GM18502 (cell line): ENCODE measurements at regions not wholly inside any gene's neighbourhood (a gene's known extent, or its start where the extent isn't known, plus 50 kb on each side); places are given as distances from the start of the nearest gene placed in this dataset.

Experiments used
- ATAC-seq: cut with Tn5 transposase; IDR thresholded peaks from one replicate; pipeline ENCODE4 v1.9.1; 2021; ENCODE audit warnings: mild to moderate bottlenecking; ENCODE audit not compliant: unreplicated experiment, poor library complexity

DNA sequence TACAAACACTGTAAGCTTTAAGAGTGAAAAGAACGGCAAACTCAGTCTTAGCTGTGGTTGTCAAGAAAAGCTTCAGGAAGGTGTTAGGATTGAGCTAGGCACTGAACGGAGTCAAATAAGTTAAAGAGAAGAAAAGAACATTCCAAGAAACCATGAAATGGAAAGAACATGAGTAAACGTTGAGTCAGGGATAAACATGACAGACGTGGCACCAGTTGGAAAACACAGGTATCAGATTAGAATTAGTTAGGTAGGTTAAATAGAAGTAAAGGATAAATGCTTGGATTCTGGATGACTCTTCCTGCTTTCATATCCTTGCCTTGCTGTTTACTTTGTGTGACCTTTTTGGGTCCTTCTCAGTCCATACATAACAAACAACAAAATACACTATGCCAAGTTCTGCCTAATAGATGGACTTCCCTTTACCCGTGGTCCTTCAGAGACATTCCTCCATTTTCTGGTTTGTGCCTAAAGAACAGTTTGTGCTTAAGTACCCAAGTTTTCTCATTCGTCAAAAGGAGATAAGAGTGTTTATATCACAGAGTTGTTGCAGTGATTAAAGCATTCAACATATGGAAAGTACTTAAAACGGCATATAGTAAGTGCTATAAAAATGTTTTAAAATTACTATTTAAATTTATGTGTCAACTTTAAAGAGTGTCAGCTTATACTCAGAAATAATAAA lies 446.9 kb downstream of the TMA16 start:
- no peak for ATAC-seq

DNA sequence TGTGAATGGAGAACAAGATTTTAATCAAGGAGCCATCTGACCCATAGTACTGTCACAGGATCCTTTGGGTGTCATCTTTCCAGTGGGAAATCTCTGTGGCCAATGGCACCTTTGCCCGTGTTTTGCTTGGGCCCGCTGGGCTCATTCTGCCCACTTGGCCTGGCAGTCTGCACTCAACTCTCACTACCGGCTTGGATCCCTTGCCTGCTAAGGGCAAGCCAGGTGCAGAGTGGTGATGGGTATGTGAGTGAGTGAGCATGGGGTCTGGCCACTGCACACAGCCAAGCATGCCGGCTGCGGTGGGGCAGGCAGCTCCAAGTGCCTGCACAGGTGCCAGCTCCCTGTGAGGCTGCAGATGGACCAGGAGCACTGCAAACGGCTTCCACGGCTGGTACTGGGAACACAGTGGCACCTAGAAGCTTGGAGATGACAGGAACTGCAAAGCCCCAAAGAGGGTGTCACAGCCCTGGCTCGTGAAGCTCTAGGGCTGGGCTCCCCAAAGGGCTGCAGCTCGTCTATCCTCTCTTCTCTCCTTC lies 454.5 kb downstream of the TMA16 start:
- ATAC-seq, result no peak

DNA sequence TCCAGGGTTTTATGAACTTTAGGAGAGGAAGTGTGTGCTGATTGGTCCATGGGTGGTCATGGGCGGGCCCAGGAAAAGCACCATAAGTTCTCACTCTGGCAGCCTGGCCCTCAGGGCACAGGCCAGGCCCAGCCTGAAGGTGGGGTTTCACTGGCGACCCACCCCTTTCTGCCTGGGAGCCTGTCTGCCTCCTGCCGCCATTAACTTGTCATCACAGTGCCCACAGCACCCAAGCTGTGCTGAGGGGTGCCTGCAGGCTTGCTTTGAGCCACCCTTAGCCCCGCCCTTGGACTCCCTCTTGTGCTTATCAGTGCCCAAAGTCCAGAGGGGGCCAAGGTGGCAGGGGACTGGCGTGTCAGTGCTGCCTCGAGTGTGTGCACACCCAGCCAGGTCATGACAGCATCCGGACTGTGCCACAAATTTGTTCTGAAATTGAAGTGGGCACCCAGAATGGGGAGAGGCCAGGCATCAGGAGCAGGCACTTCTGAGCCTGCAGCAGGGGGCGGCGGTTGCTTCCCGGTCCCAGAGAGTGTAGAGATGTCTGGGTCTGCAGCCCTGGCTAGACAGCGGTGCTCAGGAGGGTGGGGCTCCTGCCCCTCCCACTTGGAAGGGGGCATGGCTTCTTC lies 455.6 kb downstream of the TMA16 start:
- ATAC-seq, result peak; percentile 59

DNA sequence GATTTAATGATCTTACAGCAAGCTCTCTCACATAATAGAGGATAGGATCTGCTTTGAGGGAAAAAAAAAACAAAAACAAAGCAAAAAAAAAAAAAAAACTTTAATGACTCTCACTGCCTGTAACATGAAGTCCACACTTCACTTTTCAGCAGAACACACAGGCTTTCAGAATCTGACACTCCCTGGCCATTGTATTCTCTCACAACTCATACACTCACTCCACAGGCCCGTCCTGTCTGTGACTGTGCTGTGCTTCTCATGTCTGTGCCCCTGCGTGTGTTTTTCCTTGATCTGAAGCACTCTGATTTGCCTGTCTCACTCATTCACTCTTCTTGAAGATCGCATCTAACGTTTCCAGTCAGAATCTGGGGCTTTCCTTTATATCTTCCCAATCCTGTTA lies 460.8 kb downstream of the TMA16 start:
- no peak for ATAC-seq

DNA sequence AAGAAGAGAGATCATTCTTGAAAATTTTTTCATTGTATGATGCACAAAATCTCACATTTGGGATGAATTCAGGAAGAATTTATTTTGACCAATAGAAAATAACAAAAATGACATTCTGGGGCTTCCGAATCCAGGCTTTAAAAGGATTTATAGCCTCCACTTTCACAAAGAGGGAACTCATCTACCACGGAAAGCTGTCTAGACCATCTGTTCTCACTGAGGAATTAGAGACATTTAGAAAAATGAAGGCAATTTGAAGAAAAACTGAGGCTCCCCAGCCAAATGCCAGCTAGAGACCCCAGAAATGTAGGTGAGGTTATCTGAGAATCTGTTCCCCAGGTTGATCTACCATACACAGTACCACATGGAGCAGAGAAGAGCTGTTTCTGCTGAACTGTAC lies 464.3 kb downstream of the TMA16 start:
- no peak for ATAC-seq

DNA sequence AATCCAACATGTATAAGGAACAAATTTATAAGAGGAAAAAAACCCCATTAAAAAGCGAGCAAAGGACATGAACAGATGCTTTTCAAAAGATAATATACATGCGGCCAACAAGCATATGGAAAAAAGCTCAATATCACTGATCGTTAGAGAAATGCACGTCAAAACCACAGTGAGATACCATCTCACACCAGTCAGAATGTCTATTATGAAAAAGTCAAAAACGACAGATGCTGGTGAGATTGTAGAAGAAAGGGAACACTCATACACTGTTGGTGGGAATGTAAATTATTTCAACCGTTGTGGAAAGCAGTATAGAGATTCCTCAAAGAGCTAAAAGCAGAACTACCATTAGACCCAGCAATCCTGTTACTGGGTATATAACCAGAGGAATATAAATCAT lies 465.4 kb downstream of the TMA16 start:
- ATAC-seq, result no peak

DNA sequence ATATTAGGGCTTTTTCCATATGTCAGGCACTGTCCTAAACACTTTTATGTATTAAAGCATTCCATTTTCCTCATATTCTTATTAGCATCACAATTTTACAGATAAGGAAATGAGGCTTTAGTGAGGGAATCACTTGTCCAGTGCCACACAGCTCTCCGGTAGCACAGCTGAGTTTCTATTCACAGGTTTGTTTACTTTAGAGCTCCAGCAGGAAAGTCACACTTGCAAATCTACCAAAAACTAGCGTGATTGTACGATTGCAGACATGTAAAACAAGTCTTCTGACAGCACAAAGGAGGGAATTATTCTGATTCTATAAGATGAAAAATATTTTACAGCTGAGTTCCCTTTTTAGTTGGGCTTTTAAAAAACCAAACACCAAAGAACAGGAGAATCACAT lies 472.1 kb downstream of the TMA16 start:
- no peak for ATAC-seq

DNA sequence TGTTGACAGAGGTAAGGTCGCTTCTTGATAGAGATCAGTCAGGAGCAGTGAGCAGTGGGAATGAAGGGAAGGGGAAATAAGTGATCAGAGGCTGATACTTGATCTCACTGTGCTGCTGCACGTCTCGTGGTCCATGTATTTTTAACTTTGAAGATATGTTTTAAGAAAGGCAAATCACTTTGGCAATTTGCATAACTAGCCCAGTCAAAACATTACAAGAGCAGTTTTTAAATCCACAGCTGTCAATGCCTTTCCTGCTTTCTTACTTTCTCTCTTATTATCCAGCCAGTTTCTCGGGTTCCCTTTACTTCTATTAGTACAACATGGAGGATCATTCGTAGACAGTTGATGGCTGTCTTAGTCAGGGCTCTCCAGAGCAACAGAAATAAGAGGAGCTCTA lies 472.8 kb downstream of the TMA16 start:
- peak; percentile 73 for ATAC-seq

DNA sequence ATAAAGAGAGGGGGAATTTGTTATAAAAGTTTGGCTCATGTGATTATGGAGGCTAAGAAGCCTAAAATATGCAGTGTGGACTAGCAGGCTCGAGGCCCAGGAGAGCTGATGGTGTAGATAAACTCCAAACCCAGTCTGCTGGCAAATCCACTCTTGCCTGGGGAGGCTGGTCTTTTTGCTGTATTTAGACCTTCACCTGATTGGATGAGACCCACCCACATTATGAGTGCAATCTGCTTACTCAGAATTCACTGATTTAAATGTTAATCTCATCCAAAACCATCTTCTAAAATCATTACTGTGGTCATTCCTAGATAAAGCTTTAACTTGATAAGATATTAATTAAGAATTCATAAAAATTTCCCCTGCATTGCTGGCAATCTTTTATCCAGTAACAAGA lies 473.2 kb downstream of the TMA16 start:
- peak; percentile 4 for ATAC-seq

DNA sequence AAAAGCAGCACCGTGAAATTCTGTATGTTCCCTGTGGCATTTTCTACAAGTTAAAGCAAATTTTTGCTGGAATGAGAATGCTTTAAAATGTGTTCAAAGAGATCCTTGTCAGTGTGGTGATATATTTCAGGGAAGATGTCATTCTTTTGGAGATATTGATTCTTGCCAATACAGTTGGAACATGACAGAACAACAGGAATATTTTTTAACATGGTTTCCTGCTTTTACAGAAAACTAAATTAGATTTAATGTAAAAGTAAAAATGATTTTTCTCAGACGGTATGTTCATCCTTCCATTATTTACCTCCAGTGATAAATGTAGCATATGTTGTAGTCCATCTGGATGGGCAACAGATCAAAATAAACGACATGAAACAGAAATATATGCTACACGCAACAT lies 474.8 kb downstream of the TMA16 start:
- no peak for ATAC-seq

DNA sequence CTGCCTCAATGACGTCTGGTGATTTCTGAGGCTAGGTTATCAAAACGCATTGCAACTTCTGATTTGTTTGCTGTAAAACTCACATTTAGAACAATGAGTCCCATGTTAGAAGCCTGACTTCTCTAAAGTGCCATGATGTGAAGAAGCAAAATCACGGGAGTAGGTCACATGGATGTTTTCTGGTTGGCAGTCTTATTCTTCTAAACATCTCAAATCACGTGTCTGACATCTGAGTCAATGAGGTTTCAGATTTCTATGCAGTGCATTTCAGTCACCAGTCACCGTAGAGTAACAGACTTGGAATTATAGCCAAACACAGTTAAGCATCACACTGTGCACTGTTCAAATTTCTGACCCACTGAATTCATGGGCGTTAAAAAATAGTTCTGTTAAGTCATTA lies 482.1 kb downstream of the TMA16 start:
- ATAC-seq, result no peak

DNA sequence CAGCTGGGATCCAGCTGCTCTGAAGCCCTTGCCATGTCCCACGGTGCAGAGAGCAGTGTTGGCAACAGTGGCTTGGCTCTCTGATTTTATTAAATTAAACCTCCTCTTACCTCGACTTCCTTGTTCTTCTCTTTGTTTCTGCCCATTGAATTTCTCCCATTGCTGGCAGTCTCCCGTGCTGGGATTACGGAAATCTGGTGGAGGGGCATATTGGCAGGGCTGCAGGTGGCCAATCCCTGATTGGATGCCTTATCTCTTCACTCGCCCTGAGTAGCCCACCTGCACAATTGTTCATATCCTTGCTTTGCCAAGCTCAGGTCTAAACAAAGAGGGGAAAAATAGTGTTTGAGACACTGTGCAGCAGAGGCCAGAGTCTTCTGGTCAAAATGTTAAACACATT lies 493.9 kb downstream of the TMA16 start:
- ATAC-seq, result no peak

DNA sequence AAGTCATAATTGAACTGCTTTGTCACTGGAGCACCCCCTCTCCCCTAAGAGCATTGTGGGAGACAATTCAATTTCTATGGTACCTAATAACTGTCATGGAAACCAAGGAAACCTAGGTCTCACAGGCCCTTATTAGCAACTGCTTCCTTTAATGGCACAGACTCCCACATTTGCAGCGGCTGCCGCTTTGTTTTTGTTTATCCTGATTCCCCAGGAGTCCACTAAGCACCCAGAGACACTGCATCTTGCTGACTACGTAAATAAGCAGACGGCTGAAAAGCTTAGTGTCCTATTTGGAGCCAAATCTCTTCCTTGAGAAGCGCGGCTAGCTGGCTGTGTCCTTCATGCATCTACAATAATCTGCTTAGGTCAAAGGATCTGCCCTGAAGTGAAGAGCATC lies 494.4 kb downstream of the TMA16 start:
- no peak for ATAC-seq

DNA sequence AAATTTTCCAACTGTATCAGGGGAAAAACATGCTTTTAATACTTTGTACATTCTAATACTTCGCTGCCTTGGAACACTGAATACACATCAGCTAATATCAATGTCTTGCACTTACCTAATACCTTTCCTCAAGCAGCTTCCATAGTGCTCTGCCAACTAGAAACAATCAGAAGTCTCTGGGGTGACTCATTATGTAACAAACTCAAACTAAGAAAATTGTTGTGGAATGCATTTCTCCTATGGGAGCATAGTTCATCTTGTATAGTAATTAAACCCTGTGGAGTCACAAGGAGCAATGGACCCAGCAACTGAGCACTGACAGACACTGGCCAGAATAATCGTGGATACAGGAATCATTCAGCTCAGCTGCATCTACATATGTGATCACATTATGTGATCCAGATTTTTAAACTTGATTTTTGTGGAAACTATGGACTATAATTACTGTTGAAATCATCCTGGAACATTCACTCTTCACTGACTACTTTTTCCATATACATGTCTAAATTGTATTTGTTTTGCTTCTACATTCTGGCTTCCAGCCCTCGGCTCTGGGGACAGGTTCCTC lies 496.9 kb downstream of the TMA16 start:
- ATAC-seq, result no peak

DNA sequence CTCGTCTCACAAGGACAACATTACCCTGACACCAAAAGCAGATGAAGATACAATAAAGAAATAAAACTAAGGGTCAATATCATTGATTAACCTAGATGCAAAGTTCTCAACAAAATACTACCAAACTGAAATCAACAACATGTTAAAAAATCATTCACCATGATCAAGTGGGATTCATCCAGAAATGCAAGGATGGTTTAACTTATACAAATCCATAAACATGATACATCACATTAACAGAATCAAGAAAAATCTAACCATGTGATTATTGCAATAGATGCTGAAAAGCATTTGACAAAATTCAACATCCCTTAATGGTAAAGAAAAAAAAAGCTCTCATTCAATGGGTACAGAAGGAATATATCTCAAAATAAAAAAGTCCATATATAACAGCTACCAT lies 514.9 kb downstream of the TMA16 start:
- ATAC-seq, result no peak

DNA sequence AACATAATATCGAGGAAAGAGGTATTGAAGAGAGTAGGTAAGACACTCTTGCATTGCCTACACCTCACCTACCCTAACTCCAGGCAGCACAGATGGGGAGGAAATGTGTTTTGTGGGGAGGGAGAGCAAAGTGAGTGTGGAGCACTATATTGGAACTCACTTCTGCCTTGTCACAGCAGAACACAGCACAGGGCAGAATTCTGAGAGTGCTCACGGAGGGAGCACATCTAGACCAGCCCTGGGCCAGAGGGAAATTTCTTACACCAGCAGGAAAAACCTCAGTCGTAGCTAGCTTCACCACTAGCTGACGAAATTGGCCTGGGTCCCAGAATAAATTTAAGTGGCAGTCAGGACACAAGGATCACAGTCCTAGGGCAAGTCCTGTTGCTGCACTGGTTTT lies 517.3 kb downstream of the TMA16 start:
- ATAC-seq, result no peak

DNA sequence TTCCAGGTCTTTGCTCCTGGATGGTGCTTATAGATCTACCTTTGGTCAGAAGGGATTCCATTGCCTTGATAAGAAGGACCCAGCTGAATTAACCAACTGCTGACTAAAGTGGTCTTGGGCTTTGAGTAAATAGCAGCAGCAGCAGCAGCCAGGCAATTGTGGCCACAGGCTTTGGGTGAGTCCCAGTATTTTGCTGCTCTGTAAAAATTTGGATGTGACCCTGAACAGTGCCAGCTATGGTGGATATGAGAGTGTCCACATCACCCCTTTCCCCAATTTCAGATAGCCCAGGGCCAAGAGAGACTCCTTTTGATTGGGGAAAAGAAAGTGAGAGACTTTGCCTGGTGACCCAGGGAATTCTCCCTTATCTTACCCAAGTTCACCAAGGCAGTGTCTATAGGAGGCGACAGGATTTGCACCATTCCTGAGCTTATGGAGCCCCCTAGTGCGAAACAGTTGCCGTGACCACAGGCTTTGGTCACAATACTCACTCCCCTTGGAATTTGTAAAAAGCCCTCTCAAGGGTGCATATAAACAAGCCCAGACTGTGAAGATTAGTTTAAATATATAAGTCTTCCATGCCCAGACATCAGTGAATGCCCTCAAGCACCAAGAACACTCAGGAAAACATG lies 518.0 kb downstream of the TMA16 start:
- ATAC-seq, result peak; percentile 66

DNA sequence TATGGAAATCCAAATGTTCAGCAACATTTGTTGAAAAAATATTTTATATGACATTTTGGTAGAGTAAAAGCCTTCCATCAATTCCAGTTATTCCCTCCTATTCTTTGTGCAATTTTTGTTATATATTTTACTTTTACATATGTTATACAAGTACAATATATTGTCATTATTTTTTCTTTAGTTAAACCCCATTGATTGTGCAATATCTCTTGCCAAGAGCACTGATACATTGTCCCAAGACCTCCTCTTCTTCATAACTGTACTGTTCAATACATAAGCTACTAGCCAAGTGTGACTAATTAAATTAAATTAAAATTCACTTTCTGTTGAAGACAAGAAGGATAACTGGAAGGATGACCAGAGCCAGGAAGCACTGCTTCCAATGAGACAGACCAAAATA lies 527.5 kb downstream of the TMA16 start:
- no peak for ATAC-seq

DNA sequence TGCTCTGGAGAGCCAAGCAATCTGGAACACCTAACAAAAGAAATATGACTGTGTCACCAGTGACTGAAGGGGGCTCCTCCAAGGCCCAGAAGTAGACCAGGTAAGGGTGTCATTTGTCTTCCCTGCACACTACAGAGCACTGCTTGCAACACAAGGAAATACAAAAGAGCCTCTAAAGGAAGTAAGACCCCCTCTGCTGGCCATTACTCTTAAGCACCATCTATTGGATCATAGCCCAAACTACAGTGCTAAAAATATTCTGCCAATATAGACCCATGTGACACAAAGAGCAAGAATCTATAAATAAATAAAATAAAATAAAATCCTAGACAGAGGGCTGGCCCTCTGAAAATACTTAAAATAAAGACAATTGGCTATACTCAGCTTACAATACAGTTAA lies 528.7 kb downstream of the TMA16 start:
- ATAC-seq, result peak; percentile 54

DNA sequence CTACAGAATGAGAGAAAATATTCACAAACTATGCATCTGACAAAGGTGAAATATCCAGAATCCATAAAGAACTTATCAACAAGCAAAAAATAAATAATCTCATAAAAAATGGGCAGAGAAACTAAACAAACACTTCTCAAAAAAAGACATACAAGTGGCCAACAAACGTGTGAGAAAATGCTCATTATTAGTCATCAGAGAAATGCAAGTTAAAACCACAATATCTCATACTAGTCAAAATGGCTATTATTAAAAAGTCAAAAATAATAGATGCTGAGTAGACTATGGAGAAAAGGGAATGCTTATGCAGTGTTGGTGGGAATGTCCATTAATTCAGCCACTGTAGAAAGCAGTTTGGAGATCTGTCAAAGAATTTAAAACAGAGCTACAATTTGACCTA lies 533.3 kb downstream of the TMA16 start:
- ATAC-seq, result peak; percentile 66

DNA sequence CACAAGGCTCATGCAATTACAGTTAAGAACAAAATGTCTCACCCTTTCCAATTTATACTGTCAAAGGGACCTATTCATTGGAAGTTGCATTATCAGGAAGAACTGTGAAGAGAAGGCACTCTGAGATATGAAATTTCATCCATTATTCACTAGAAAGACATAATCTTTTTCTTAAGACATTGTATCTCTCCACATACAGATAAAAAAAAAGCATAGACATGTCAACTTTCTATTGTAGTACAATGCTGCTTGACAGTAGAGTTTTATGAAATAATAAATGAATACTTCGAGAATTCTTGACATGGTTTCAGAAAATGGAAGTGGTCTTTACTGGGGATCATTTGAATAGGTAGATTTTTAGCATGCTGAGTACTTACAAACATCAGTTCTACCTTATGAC lies 545.0 kb downstream of the TMA16 start:
- ATAC-seq, result no peak
